LoVo (cell line): ENCODE measurements at regions not wholly inside any gene's neighbourhood (a gene's known extent, or its start where the extent isn't known, plus 50 kb on each side); places are given as distances from the start of the nearest gene placed in this dataset.

ENCODE experiments used
- DNase-seq: peaks from one replicate; pipeline ENCODE4 v3.0.0-alpha.2; 2016; ENCODE audit warnings: low spot score

GRCh38 chr7:155992974-155993373 lies 180.7 kb upstream of the SHH start:
- no peak for DNase-seq

- DNase-seq, result no peak
Measured at GRCh38 chr7:155992538-155992937, 180.3 kb upstream of the SHH start.

GRCh38 chr7:155992107-155992506 lies 179.8 kb upstream of the SHH start:
- DNase-seq, result no peak

GRCh38 chr7:155991470-155991869 lies 179.2 kb upstream of the SHH start:
- DNase-seq, result no peak

GRCh38 chr7:155988416-155988815 lies 176.2 kb upstream of the SHH start:
- DNase-seq, result no peak

- no peak for DNase-seq
Measured at GRCh38 chr7:155987681-155988235, 175.5 kb upstream of the SHH start.

GRCh38 chr7:155986497-155987160 lies 174.4 kb upstream of the SHH start:
- no peak for DNase-seq

GRCh38 chr7:155985518-155986250 lies 173.4 kb upstream of the SHH start:
- no peak for DNase-seq

- DNase-seq, result no peak
Measured at GRCh38 chr7:155984609-155985405, 172.5 kb upstream of the SHH start.

GRCh38 chr7:155984028-155984580 lies 171.8 kb upstream of the SHH start:
- DNase-seq, result no peak

- DNase-seq, result no peak
Measured at GRCh38 chr7:155983176-155983815, 171.0 kb upstream of the SHH start.

- DNase-seq, result no peak
Measured at GRCh38 chr7:155981703-155982102, 169.4 kb upstream of the SHH start.

GRCh38 chr7:155980841-155981240 lies 168.6 kb upstream of the SHH start:
- no peak for DNase-seq

GRCh38 chr7:155979994-155980393 lies 167.7 kb upstream of the SHH start:
- no peak for DNase-seq

- no peak for DNase-seq
Measured at GRCh38 chr7:155979566-155979965, 167.3 kb upstream of the SHH start.

GRCh38 chr7:155975490-155975889 lies 163.2 kb upstream of the SHH start:
- DNase-seq, result no peak

- DNase-seq, result no peak
Measured at GRCh38 chr7:155974186-155974897, 162.1 kb upstream of the SHH start.

GRCh38 chr7:155973451-155973997 lies 161.3 kb upstream of the SHH start:
- no peak for DNase-seq

GRCh38 chr7:155972651-155973390 lies 160.6 kb upstream of the SHH start:
- DNase-seq, result no peak

- no peak for DNase-seq
Measured at GRCh38 chr7:155972247-155972646, 160.0 kb upstream of the SHH start.
